C4-2B (cell line): ENCODE measurements at regions not wholly inside any gene's neighbourhood (a gene's known extent, or its start where the extent isn't known, plus 50 kb on each side); places are given as distances from the start of the nearest gene placed in this dataset.

ENCODE experiments used
- H3K27ac ChIP-seq: fragments of 450-650 bp; 2 replicates; pipeline ENCODE4 v1.5.1; 2017
- ZFX ChIP-seq: fragments of 450-650 bp; IDR thresholded peaks from 2 replicates; pipeline ENCODE4 v1.6.1; 2017
- TF ChIP-seq, protein P1 (sequence below): fragments of 450-650 bp; conservative IDR thresholded peaks from 2 replicates; pipeline ENCODE4 v1.5.1; 2017; ENCODE audit warnings: mild to moderate bottlenecking

DNA sequence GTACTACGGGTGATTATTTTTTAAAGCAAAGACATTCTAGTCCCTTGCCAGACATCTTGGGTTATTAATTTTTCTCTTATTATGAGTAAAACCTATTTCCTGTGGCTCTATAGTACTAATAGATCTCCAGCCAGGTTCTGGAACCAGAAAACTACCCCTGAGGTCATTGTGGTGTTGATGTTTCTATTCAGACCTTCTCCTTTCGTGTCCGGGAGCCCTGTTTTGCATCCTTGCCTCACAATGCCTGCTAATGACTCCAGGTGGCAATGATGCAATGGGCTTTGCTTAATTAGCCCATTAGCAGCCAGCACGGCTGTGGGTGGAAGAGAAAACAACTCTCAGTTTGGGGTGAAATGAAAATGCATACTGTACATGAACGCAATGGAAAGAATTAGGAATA lies 62.9 kb upstream of the ARG1 start:
- TF ChIP-seq, protein P1, sequence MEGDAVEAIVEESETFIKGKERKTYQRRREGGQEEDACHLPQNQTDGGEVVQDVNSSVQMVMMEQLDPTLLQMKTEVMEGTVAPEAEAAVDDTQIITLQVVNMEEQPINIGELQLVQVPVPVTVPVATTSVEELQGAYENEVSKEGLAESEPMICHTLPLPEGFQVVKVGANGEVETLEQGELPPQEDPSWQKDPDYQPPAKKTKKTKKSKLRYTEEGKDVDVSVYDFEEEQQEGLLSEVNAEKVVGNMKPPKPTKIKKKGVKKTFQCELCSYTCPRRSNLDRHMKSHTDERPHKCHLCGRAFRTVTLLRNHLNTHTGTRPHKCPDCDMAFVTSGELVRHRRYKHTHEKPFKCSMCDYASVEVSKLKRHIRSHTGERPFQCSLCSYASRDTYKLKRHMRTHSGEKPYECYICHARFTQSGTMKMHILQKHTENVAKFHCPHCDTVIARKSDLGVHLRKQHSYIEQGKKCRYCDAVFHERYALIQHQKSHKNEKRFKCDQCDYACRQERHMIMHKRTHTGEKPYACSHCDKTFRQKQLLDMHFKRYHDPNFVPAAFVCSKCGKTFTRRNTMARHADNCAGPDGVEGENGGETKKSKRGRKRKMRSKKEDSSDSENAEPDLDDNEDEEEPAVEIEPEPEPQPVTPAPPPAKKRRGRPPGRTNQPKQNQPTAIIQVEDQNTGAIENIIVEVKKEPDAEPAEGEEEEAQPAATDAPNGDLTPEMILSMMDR, result no peak
- no peak for TF ChIP-seq ZFX
- H3K27ac ChIP-seq, result no peak overlapping the region

DNA sequence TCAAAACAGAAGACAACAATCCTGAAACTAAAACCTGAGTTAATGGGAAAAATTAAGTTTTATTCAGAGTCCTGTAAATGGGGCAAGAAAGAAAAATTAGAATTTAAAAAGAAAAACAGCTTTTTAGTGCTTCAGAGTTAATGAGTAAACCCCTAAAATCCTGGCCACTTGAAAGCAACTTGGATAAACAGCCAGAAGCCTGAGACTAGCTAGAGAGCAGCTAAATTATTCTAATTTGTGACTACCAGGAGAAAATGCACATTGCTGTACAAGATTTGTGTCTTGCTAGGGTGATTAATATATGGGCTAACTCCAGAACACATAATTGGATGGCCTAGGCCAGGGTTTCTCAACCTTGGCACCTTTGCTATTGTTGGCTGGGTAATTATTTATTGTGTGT lies 62.4 kb upstream of the ARG1 start:
- no peak overlapping the region for H3K27ac ChIP-seq
- TF ChIP-seq, protein P1, result no peak
- no peak for TF ChIP-seq ZFX

DNA sequence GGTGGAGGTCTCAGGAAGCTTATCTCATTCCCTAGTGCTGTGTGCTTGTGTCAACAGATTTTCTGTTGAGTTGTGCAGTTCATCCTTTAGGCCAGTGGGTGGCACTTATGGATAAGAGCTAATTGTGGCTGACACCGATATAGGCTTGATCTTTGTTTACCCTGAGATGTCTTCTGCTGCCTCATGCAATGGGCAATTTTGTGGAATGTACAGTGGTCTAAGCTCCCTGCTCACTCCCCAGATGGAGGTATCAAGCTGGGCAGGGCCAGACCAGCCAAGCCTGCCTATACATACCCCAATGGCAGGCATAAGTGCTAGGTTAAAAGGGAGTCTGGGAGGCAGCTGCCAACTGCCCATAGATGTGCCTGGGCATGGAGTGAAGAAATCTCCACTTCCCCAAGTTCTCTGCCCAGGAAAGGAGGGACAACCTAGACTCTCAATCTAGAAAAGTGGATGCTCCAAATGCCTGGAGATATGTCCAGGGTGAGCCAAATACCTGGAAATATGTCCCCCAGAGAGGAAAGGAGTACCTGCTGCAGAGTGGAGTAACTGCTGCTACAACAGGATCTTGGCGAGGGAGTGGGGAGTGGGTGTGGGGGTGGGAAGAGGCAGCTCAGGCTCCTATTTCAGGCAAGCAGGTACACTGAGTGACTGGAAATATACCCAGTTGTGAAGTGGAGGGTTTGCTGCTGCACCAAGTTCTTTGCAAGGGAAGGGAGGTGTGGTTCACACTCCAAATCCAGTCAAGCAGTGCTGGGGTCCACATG lies 53.2 kb upstream of the ARG1 start:
- TF ChIP-seq ZFX, result no peak
- TF ChIP-seq, protein P1, result peak; percentile 79
- H3K27ac ChIP-seq, result no peak overlapping the region
